DND-41 (cell line): ENCODE measurements at regions not wholly inside any gene's neighbourhood (a gene's known extent, or its start where the extent isn't known, plus 50 kb on each side); places are given as distances from the start of the nearest gene placed in this dataset.

ENCODE experiments used
- CTCF ChIP-seq: IDR thresholded peaks from 2 replicates; pipeline ENCODE4 v1.5.1; 2012; ENCODE audit warnings: borderline replicate concordance, low read length, moderate library complexity, mild to moderate bottlenecking; ENCODE audit not compliant: poor library complexity, severe bottlenecking; ENCODE audit errors: extremely low read depth
- EZH2 ChIP-seq: IDR thresholded peaks from 3 replicates; pipeline ENCODE4 v1.6.1; 2012; ENCODE audit warnings: borderline replicate concordance, low read depth, mild to moderate bottlenecking, moderate library complexity, low read length, inconsistent platforms; ENCODE audit not compliant: severe bottlenecking

DNA sequence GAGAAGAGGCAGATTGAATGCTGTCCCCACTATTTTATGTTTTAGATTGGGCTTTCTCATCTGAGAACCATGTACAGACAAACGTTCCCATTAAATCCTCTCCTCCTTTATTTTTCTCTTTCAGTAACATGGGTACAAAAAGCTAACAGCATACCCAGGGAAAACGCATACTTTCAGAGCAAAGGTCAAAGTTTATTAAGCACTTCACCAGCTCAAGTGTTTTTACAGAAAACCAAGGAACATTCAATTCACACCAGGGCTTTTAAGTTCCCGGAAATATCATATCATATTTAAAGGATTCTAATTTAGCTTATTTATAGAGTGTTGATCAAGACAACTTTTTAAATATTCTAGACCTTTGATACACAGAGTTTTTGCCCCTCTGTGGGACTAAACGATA lies 271.5 kb upstream of the C1orf87 start:
- TF ChIP-seq CTCF (no peak), EZH2 (no peak)
